HFFc6 (cell line): ENCODE measurements at regions not wholly inside any gene's neighbourhood (a gene's known extent, or its start where the extent isn't known, plus 50 kb on each side); places are given as distances from the start of the nearest gene placed in this dataset.

Source experiments
- DNase-seq: peaks from one replicate; pipeline ENCODE4 v3.0.0-alpha.2; 2018
- H3K27ac Mint-ChIP-seq: 2 replicates; pipeline ENCODE4 v1.8.0; 2020; ENCODE audit warnings: mild to moderate bottlenecking, mixed read lengths
- H3K27me3 Mint-ChIP-seq: 2 replicates; pipeline ENCODE4 v1.8.0; 2021; ENCODE audit warnings: mild to moderate bottlenecking, moderate library complexity, mixed read lengths; ENCODE audit not compliant: insufficient read depth
- H3K36me3 Mint-ChIP-seq: 2 replicates; pipeline ENCODE4 v1.8.0; 2021; ENCODE audit warnings: low read depth, mixed read lengths
- H3K4me1 Mint-ChIP-seq: 2 replicates; pipeline ENCODE4 v1.8.0; 2020; ENCODE audit warnings: low read depth, mixed read lengths
- H3K4me3 Mint-ChIP-seq: 2 replicates; pipeline ENCODE4 v1.8.0; 2020; ENCODE audit warnings: mild to moderate bottlenecking, moderate library complexity, mixed read lengths
- H3K9me3 Mint-ChIP-seq: 2 replicates; pipeline ENCODE4 v1.8.0; 2020; ENCODE audit warnings: mild to moderate bottlenecking, mixed read lengths
- CTCF ChIP-seq: fragments of 200-600 bp; sonication (generic); IDR thresholded peaks from 2 replicates; pipeline ENCODE4 v1.5.0; 2021; ENCODE audit warnings: antibody characterized with exemption, mild to moderate bottlenecking

GRCh38 chr2:118738524-118739308, 108.7 kb downstream of the EN1 start:
- H3K27ac Mint-ChIP-seq: peak overlapping the region; percentile 96
- no peak for TF ChIP-seq CTCF

GRCh38 chr2:118738106-118738505, 109.3 kb downstream of the EN1 start:
- peak overlapping the region; percentile 17; the same call in 1 of the 2 replicates for H3K27ac Mint-ChIP-seq
- no peaks in the 10 kb centered on the region for H3K9me3 Mint-ChIP-seq
- no peak for TF ChIP-seq CTCF
- peaks cover 22% of the 10 kb centered on the region for H3K4me1 Mint-ChIP-seq
- H3K4me3 Mint-ChIP-seq: no peak overlapping the region; the same call in 1 of the 2 replicates
- no peaks in the 10 kb centered on the region; the same call in none of the 2 replicates for H3K27me3 Mint-ChIP-seq
- DNase-seq: no peak
- no peaks in the 10 kb centered on the region for H3K36me3 Mint-ChIP-seq

More at GRCh38 chr2:118738524-118739308, 108.7 kb downstream of the EN1 start:
- peaks cover 2% of the 10 kb centered on the region; the same call in 1 of the 2 replicates for H3K36me3 Mint-ChIP-seq
- peaks cover 5% of the 10 kb centered on the region for H3K9me3 Mint-ChIP-seq
- peaks cover 22% of the 10 kb centered on the region for H3K4me1 Mint-ChIP-seq
- peak; percentile 93 for DNase-seq
- no peaks in the 10 kb centered on the region; the same call in none of the 2 replicates for H3K27me3 Mint-ChIP-seq
- H3K4me3 Mint-ChIP-seq: peak overlapping the region; percentile 20

- Mint-ChIP-seq H3K27ac (peak overlapping the region; percentile 17; the same call in 1 of the 2 replicates), H3K27me3 (no peaks in the 10 kb centered on the region; the same call in none of the 2 replicates), H3K4me1 (peaks cover 24% of the 10 kb centered on the region), H3K9me3 (no peaks in the 10 kb centered on the region), H3K4me3 (no peak overlapping the region; the same call in 1 of the 2 replicates), H3K36me3 (no peaks in the 10 kb centered on the region)
- no peak for TF ChIP-seq CTCF
- no peak for DNase-seq
Measured at GRCh38 chr2:118737684-118738083, 109.8 kb downstream of the EN1 start.

GRCh38 chr2:118732432-118732831, 115.0 kb downstream of the EN1 start:
- no peak for TF ChIP-seq CTCF
- peaks cover 4% of the 10 kb centered on the region for H3K9me3 Mint-ChIP-seq
- H3K27ac Mint-ChIP-seq: no peak overlapping the region
- no peak for DNase-seq
- no peak overlapping the region for H3K4me3 Mint-ChIP-seq
- H3K4me1 Mint-ChIP-seq: peaks cover 7% of the 10 kb centered on the region
- no peaks in the 10 kb centered on the region for H3K36me3 Mint-ChIP-seq
- peaks cover 2% of the 10 kb centered on the region; the same call in 1 of the 2 replicates for H3K27me3 Mint-ChIP-seq

- H3K27ac Mint-ChIP-seq: no peak overlapping the region
- H3K9me3 Mint-ChIP-seq: peaks cover 9% of the 10 kb centered on the region
- H3K4me3 Mint-ChIP-seq: no peak overlapping the region
- TF ChIP-seq CTCF: no peak
- no peaks in the 10 kb centered on the region for H3K36me3 Mint-ChIP-seq
- peaks cover 7% of the 10 kb centered on the region for H3K4me1 Mint-ChIP-seq
- H3K27me3 Mint-ChIP-seq: peaks cover 2% of the 10 kb centered on the region; the same call in 1 of the 2 replicates
- DNase-seq: no peak
Measured at GRCh38 chr2:118731413-118731812, 116.0 kb downstream of the EN1 start.
